Upper lobe of left lung (tissue), 4 donors: ENCODE measurements at regions not wholly inside any gene's neighbourhood (a gene's known extent, or its start where the extent isn't known, plus 50 kb on each side); places are given as distances from the start of the nearest gene placed in this dataset.

ENCODE experiments used
- POLR2A ChIP-seq, 4 donors: fragments of 450-650 bp; IDR thresholded peaks; one replicate each; pipeline ENCODE4 v1.5.1; 2016 to 2017; ENCODE audit warnings: antibody characterized with exemption in 4 of 4, mild to moderate bottlenecking in 2 of 4
- POLR2AphosphoS5 ChIP-seq, 2 donors: sonication (generic); formaldehyde crosslinking; IDR thresholded peaks; one replicate each; pipeline ENCODE4 v1.5.1; 2017; ENCODE audit warnings: antibody characterized with exemption in 2 of 2
- TF ChIP-seq, protein P1 (sequence below), 6 experiments: fragments of 450-650 bp in 4 of 6; fragments of 200-600 bp in 2 of 6; sonication (generic) in 2 of 6; IDR thresholded peaks; one replicate each; pipeline ENCODE4 v1.5.1; 2016 to 2019; ENCODE audit warnings: antibody characterized with exemption in 6 of 6

DNA sequence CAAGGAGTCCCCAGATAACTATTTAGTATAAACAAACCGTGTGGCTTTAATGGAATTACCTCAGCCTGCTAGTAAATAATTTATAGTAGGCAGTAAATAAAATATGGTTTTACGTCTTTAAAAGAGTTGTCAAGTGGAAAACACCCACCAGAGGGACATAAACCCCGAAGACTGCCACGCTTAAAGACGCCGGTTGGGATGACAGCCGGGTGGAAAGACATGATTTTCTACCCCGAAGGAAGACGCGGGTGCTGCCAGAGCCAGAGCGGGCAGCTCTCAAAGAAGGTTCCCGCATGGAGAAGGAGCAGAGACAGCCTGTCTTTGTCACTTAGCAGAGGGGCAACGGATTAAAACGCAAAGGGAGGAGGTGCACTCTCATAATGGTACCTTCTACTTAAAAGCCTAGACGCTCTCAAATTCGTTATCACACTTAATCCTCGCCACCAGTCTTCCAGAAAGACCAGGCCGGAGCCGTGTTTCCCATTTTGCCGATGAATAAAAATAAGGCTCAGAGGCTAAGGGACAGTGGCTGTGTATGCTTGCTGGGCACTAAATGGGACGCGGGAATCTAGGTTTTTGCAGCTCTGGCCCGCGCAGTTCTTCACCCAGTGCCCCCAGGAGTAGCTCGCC lies 140.5 kb upstream of the ZIC3 start:
- TF ChIP-seq, protein P1, sequence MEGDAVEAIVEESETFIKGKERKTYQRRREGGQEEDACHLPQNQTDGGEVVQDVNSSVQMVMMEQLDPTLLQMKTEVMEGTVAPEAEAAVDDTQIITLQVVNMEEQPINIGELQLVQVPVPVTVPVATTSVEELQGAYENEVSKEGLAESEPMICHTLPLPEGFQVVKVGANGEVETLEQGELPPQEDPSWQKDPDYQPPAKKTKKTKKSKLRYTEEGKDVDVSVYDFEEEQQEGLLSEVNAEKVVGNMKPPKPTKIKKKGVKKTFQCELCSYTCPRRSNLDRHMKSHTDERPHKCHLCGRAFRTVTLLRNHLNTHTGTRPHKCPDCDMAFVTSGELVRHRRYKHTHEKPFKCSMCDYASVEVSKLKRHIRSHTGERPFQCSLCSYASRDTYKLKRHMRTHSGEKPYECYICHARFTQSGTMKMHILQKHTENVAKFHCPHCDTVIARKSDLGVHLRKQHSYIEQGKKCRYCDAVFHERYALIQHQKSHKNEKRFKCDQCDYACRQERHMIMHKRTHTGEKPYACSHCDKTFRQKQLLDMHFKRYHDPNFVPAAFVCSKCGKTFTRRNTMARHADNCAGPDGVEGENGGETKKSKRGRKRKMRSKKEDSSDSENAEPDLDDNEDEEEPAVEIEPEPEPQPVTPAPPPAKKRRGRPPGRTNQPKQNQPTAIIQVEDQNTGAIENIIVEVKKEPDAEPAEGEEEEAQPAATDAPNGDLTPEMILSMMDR (IDR thresholded peaks at IDR 0.05) = no peak
- no peak for TF ChIP-seq POLR2A (IDR thresholded peaks at IDR 0.05)
- no peak for TF ChIP-seq POLR2AphosphoS5 (IDR thresholded peaks at IDR 0.05)
